Adrenal gland (tissue), 9 donors: ENCODE measurements at regions not wholly inside any gene's neighbourhood (a gene's known extent, or its start where the extent isn't known, plus 50 kb on each side); places are given as distances from the start of the nearest gene placed in this dataset.

Experiments used
- DNase-seq, 7 donors: peaks; one replicate each; pipeline ENCODE4 v3.0.0-alpha.2; 2019 to 2020
- H3K27ac ChIP-seq, 5 donors: fragments of 200-600 bp; sonication (generic) in 4 of 5; 1 replicate in 3 of 5; 2 replicates in 2 of 5; pipeline versions ENCODE4 v1.5.1 to v1.8.0; 2016 to 2020; ENCODE audit warnings: mild to moderate bottlenecking in 1 of 5
- H3K27me3 ChIP-seq: fragments of 200-600 bp; 2 replicates; pipeline ENCODE4 v1.8.0; 2021
- H3K36me3 ChIP-seq, 2 donors: fragments of 200-600 bp; replicated peaks in 1 of 2; 1 replicate in 1 of 2; 2 replicates in 1 of 2; pipeline versions ENCODE4 v1.5.1 to v1.8.0; 2018 to 2022
- H3K4me1 ChIP-seq, 2 donors: fragments of 200-600 bp; replicated peaks in 1 of 2; 1 replicate in 1 of 2; 2 replicates in 1 of 2; pipeline versions ENCODE4 v1.5.1 to v1.8.0; 2018 to 2021
- H3K4me3 ChIP-seq, 4 donors: fragments of 200-600 bp; sonication (generic) in 3 of 4; one replicate each; pipeline ENCODE4 v1.5.1; 2016 to 2018
- H3K9me3 ChIP-seq, 3 donors: fragments of 200-600 bp; sonication (generic) in 1 of 3; replicated peaks in 1 of 3; 1 replicate in 2 of 3; 2 replicates in 1 of 3; pipeline versions ENCODE4 v1.5.1 to v1.8.0; 2016 to 2021
- CTCF ChIP-seq, 6 experiments: fragments of 450-650 bp in 4 of 6; fragments of 200-600 bp in 2 of 6; sonication (generic) in 1 of 6; IDR thresholded peaks; 1 replicate in 5 of 6; 2 replicates in 1 of 6; pipeline versions ENCODE4 v1.5.1 to v1.8.0; 2016 to 2021; ENCODE audit warnings: antibody characterized with exemption in 6 of 6, mild to moderate bottlenecking in 2 of 6, moderate library complexity in 1 of 6
- POLR2A ChIP-seq, 2 donors: fragments of 450-650 bp; IDR thresholded peaks; one replicate each; pipeline ENCODE4 v1.6.1; 2017; ENCODE audit warnings: antibody characterized with exemption in 2 of 2, mild to moderate bottlenecking in 2 of 2, moderate library complexity in 1 of 2
- WGBS, 4 donors: extraction: QIAGEN DNeasy Blood & Tissue Kit in 2 of 4; methylation state at CpG; one replicate each; pipeline versions ENCODE4 v1.1.5 to v1.1.7; 2013 to 2017; 5-methylcytosine and 5-hydroxymethylcytosine counted together
- intact Hi-C, 2 donors: fragments of 100-400 bp; cut with DNase I; formaldehyde crosslinking; loops; one replicate each; pipeline versions ENCODE4 v1.14.1 to v1.15.0; 2022 to 2023
- donor health status: healthy with polysubstance abuse.
- donor health status: Bipolar disorder and iron deficiency.
- donor health status: DM: yes; HTN: yes; CAD: no.
- donor health status: DM: no; HTN: no; CAD: no.
- donor health status: DM: no; HTN: no; CAD: no.

DNA sequence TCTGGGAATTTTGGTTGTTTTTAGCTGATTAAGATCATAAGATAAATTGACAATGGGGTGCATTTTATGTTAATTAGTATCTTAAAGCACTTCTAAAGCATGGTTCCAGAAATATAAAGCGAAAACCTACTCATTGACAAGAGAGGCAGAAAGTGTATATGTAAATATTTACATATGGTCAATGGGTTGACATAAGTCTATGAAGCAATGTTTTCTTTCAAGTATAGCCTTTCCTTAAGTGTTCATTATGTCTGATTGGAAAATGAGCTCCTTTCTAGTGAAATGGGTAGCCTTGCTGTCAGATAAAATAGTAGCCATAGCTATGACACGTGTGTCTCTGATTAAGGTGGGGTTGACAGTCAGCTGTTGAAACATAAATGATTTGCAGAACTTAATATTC, 365.2 kb upstream of the AGTR1 start:
- intact Hi-C loops, result no loop called here
- DNase-seq, result no peak
- no peaks in the 10 kb centered on the region for H3K27me3 ChIP-seq
- H3K4me1 ChIP-seq, result no peaks in the 10 kb centered on the region
- H3K9me3 ChIP-seq, result no peaks in the 10 kb centered on the region
- WGBS, 4 donors, result 83 to 96% (median 93%) methylated on average over 2 of the region's 2 CpGs
- H3K36me3 ChIP-seq, result no peaks in the 10 kb centered on the region
- TF ChIP-seq CTCF (IDR thresholded peaks at IDR 0.05) (no peak), POLR2A (IDR thresholded peaks at IDR 0.05) (no peak)
- no peak overlapping the region for H3K27ac ChIP-seq
- no peak overlapping the region for H3K4me3 ChIP-seq

GRCh38 chr3:148333091-148333490, 364.6 kb upstream of the AGTR1 start:
- TF ChIP-seq POLR2A (IDR thresholded peaks at IDR 0.05), result no peak
- TF ChIP-seq CTCF (IDR thresholded peaks at IDR 0.05), result no peak
- H3K27ac ChIP-seq, result no peak overlapping the region
- H3K9me3 ChIP-seq, result no peaks in the 10 kb centered on the region
- no peaks in the 10 kb centered on the region for H3K4me1 ChIP-seq
- H3K36me3 ChIP-seq, result no peaks in the 10 kb centered on the region
- DNase-seq, result no peak
- intact Hi-C loops, result no loop called here
- H3K4me3 ChIP-seq, result no peak overlapping the region
- WGBS, 4 donors, result 55 to 70% (median 65%) methylated on average over 3 of the region's 3 CpGs
- no peaks in the 10 kb centered on the region for H3K27me3 ChIP-seq

GRCh38 chr3:148335612-148336011, 362.1 kb upstream of the AGTR1 start:
- TF ChIP-seq CTCF (IDR thresholded peaks at IDR 0.05), result no peak
- no peak for TF ChIP-seq POLR2A (IDR thresholded peaks at IDR 0.05)
- H3K4me3 ChIP-seq, result no peak overlapping the region
- 86 to 96% (median 92%) methylated on average over 2 of the region's 2 CpGs for WGBS, 4 donors
- no peaks in the 10 kb centered on the region for H3K36me3 ChIP-seq
- no peaks in the 10 kb centered on the region for H3K4me1 ChIP-seq
- H3K9me3 ChIP-seq, result no peaks in the 10 kb centered on the region
- no peak overlapping the region for H3K27ac ChIP-seq
- no peaks in the 10 kb centered on the region for H3K27me3 ChIP-seq
- intact Hi-C loops, result no loop called here
- no peak for DNase-seq

DNA sequence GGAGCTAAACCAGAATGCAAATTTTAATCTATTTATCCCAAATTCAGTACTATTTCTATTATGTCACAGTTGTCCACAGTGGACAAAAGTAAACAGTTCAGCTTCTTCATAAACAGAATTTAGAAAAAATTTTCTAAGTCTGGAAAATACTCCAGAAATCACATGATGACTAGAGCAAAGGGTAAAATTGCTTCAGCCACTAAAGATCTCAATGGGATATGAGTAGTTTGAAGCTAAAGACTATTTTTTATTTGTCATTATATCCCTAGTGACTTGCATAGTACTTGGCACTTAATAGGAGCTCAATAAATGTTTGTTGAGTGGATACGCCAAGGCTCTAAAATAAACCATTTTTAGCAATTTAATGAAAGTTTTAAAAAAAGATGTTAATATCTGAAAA, 354.3 kb upstream of the AGTR1 start:
- no peaks in the 10 kb centered on the region for H3K36me3 ChIP-seq
- no peak overlapping the region for H3K4me3 ChIP-seq
- no peak for DNase-seq
- TF ChIP-seq CTCF (IDR thresholded peaks at IDR 0.05) (no peak), POLR2A (IDR thresholded peaks at IDR 0.05) (no peak)
- WGBS, 4 donors, result 84 to 93% (median 88%) methylated on average over 1 of the region's 1 CpG
- intact Hi-C loops, result no loop called here
- no peak overlapping the region for H3K27ac ChIP-seq
- H3K9me3 ChIP-seq, result no peaks in the 10 kb centered on the region
- no peaks in the 10 kb centered on the region for H3K4me1 ChIP-seq
- H3K27me3 ChIP-seq, result no peaks in the 10 kb centered on the region
